ENCODE measurements at regions not wholly inside any gene's neighbourhood (a gene's known extent, or its start where the extent isn't known, plus 50 kb on each side); places are given as distances from the start of the nearest gene placed in this dataset.

GRCh38 chr20:7094438-7094997 lies 327.0 kb downstream of the BMP2 start:
- TF ChIP-seq, protein P1, sequence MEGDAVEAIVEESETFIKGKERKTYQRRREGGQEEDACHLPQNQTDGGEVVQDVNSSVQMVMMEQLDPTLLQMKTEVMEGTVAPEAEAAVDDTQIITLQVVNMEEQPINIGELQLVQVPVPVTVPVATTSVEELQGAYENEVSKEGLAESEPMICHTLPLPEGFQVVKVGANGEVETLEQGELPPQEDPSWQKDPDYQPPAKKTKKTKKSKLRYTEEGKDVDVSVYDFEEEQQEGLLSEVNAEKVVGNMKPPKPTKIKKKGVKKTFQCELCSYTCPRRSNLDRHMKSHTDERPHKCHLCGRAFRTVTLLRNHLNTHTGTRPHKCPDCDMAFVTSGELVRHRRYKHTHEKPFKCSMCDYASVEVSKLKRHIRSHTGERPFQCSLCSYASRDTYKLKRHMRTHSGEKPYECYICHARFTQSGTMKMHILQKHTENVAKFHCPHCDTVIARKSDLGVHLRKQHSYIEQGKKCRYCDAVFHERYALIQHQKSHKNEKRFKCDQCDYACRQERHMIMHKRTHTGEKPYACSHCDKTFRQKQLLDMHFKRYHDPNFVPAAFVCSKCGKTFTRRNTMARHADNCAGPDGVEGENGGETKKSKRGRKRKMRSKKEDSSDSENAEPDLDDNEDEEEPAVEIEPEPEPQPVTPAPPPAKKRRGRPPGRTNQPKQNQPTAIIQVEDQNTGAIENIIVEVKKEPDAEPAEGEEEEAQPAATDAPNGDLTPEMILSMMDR (IDR thresholded peaks at IDR 0.05) = peak in 1 of 4 experiments; percentile 36
- no peak for TF ChIP-seq POLR2AphosphoS5 (IDR thresholded peaks at IDR 0.05)
- TF ChIP-seq POLR2A (IDR thresholded peaks at IDR 0.05) = no peak
